Trophoblast cell (in vitro differentiated cells and primary cell): ENCODE measurements at regions not wholly inside any gene's neighbourhood (a gene's known extent, or its start where the extent isn't known, plus 50 kb on each side); places are given as distances from the start of the nearest gene placed in this dataset.

Source experiments
- DNase-seq, 2 donors: peaks; one replicate each; pipeline ENCODE4 v3.0.0-alpha.2; 2016
- H2AFZ ChIP-seq: 2 replicates; pipeline ENCODE4 v1.6.1; 2013; ENCODE audit warnings: low read length, moderate library complexity, mild to moderate bottlenecking; ENCODE audit not compliant: insufficient read depth, poor library complexity
- H2AK5ac ChIP-seq: 2 replicates; pipeline ENCODE4 v1.6.1; 2013; ENCODE audit warnings: mild to moderate bottlenecking, low read length
- H2BK120ac ChIP-seq: 2 replicates; pipeline ENCODE4 v1.6.1; 2013; ENCODE audit warnings: low read length, mild to moderate bottlenecking, moderate library complexity; ENCODE audit not compliant: insufficient read depth, poor library complexity
- H2BK12ac ChIP-seq: 2 replicates; pipeline ENCODE4 v1.6.1; 2013; ENCODE audit warnings: mild to moderate bottlenecking, low read length, moderate library complexity
- H2BK5ac ChIP-seq: 2 replicates; pipeline ENCODE4 v1.6.1; 2013; ENCODE audit warnings: low read length, low read depth, moderate library complexity, mild to moderate bottlenecking; ENCODE audit not compliant: poor library complexity
- H3K14ac ChIP-seq: 2 replicates; pipeline ENCODE4 v1.6.1; 2013; ENCODE audit warnings: mild to moderate bottlenecking, low read length
- H3K18ac ChIP-seq: 2 replicates; pipeline ENCODE4 v1.6.1; 2013; ENCODE audit warnings: mild to moderate bottlenecking, low read length
- H3K23ac ChIP-seq: 2 replicates; pipeline ENCODE4 v1.6.1; 2013; ENCODE audit warnings: low read length
- H3K27ac ChIP-seq: 2 replicates; pipeline ENCODE4 v1.5.1; 2013; ENCODE audit warnings: low read depth, mild to moderate bottlenecking, inconsistent platforms, low read length, moderate library complexity
- H3K27me3 ChIP-seq: 2 replicates; pipeline ENCODE4 v1.6.1; 2013; ENCODE audit warnings: inconsistent platforms, mild to moderate bottlenecking, low read length, moderate library complexity; ENCODE audit not compliant: insufficient read depth
- H3K36me3 ChIP-seq, 2 experiments: 1 replicate in 1 of 2; 2 replicates in 1 of 2; pipeline ENCODE4 v1.6.1; 2013; ENCODE audit warnings: low read length in 2 of 2, mild to moderate bottlenecking in 2 of 2, moderate library complexity in 1 of 2; ENCODE audit not compliant: insufficient read depth in 2 of 2, control insufficient read depth in 1 of 2
- H3K4ac ChIP-seq: 2 replicates; pipeline ENCODE4 v1.6.1; 2013; ENCODE audit warnings: low read depth, mild to moderate bottlenecking, low read length, moderate library complexity
- H3K4me1 ChIP-seq, 2 experiments: 1 replicate in 1 of 2; 2 replicates in 1 of 2; pipeline ENCODE4 v1.6.1; 2013; ENCODE audit warnings: low read length in 2 of 2, mild to moderate bottlenecking in 2 of 2, moderate library complexity in 1 of 2; ENCODE audit not compliant: insufficient read depth in 2 of 2, control insufficient read depth in 1 of 2
- H3K4me2 ChIP-seq: 2 replicates; pipeline ENCODE4 v1.6.1; 2013; ENCODE audit warnings: inconsistent platforms, mild to moderate bottlenecking, low read length, moderate library complexity
- H3K4me3 ChIP-seq: 2 replicates; pipeline ENCODE4 v1.5.1; 2013; ENCODE audit warnings: mild to moderate bottlenecking, low read depth, low read length, inconsistent platforms
- H3K79me1 ChIP-seq: one replicate; pipeline ENCODE4 v1.6.1; 2013; ENCODE audit warnings: low read length
- H3K79me2 ChIP-seq: 2 replicates; pipeline ENCODE4 v1.6.1; 2013; ENCODE audit warnings: low read length, mild to moderate bottlenecking; ENCODE audit not compliant: control insufficient read depth, insufficient read depth, poor library complexity
- H3K9ac ChIP-seq: 2 replicates; pipeline ENCODE4 v1.6.1; 2013; ENCODE audit warnings: mild to moderate bottlenecking, low read length
- H3K9me3 ChIP-seq: 2 replicates; pipeline ENCODE4 v1.6.1; 2013; ENCODE audit warnings: low read depth, mild to moderate bottlenecking, control low read depth, inconsistent platforms, low read length; ENCODE audit not compliant: insufficient read depth
- H4K12ac ChIP-seq: 2 replicates; pipeline ENCODE4 v1.6.1; 2013; ENCODE audit warnings: low read depth, mild to moderate bottlenecking, low read length, moderate library complexity
- H4K8ac ChIP-seq: 2 replicates; pipeline ENCODE4 v1.6.1; 2013; ENCODE audit warnings: low read depth, mild to moderate bottlenecking, low read length, moderate library complexity
- H4K91ac ChIP-seq: one replicate; pipeline ENCODE4 v1.6.1; 2013; ENCODE audit warnings: low read depth, mild to moderate bottlenecking, low read length, moderate library complexity
- WGBS: extraction: QIAGEN DNeasy Blood & Tissue Kit; methylation state at CpG from one replicate; pipeline ENCODE4 v1.1.7; 2013; ENCODE audit warnings: missing lambda C conversion rate; ENCODE audit not compliant: insufficient read length, insufficient coverage; ENCODE audit errors: extremely low coverage; 5-methylcytosine and 5-hydroxymethylcytosine counted together

DNA sequence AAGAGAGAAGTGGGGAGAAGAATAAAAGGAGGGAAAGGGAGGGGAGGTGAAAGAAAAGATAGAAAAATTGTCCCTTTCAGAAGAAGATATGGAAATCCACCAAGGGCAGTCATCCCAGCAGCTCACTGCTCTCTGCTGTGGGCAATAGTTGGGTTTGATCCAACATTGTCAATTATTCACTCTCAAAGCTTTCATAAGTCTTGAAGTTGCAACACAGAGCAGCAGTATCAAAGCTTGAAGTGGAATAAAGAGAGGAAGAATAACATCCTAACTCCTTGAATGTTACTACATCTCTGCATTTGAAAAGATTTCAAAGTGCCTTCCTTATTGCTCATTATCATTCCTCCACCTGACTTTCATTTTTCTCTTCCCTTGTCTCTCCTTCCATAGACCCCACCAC is 62.3 kb upstream of the HHIP start:
- no peaks in the 10 kb centered on the region for H3K79me2 ChIP-seq
- H3K4me1 ChIP-seq, result no peaks in the 10 kb centered on the region
- H2BK12ac ChIP-seq, result no peak overlapping the region
- H3K27ac ChIP-seq, result no peak overlapping the region
- H3K23ac ChIP-seq, result no peak overlapping the region
- no peak overlapping the region for H2AFZ ChIP-seq
- H2AK5ac ChIP-seq, result no peak overlapping the region
- no peak overlapping the region for H3K18ac ChIP-seq
- no peak overlapping the region for H3K4me2 ChIP-seq
- H3K4ac ChIP-seq, result no peak overlapping the region
- no peak overlapping the region for H4K91ac ChIP-seq
- no peak overlapping the region for H2BK120ac ChIP-seq
- H4K8ac ChIP-seq, result no peak overlapping the region
- H3K4me3 ChIP-seq, result no peak overlapping the region
- H3K36me3 ChIP-seq, result no peaks in the 10 kb centered on the region
- H3K9me3 ChIP-seq, result no peaks in the 10 kb centered on the region
- no peaks in the 10 kb centered on the region for H3K27me3 ChIP-seq
- H2BK5ac ChIP-seq, result no peak overlapping the region
- H3K79me1 ChIP-seq, result no peaks in the 10 kb centered on the region
- no peak for DNase-seq
- H3K14ac ChIP-seq, result no peak overlapping the region
- no peak overlapping the region for H4K12ac ChIP-seq
- H3K9ac ChIP-seq, result no peak overlapping the region

DNA sequence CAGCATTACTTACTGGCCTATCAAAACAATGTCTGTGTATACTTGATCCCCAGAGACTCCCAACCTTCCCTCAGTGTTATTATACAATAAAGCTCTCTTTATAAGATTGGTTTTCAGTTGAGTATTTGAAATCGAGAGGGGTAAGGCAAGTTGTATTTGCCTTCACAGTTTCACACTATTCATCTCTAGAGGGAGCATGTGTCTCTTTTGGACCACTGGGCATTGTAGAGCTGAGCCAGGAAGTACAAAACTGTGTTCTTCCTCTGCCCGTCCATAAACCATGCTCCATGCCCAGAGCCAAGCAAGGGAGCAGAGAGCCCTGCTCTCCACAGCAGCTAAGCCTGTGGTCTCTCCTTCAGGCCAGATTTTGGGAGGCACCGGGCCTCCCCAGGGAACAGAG is 61.5 kb upstream of the HHIP start:
- Histone ChIP-seq H3K9ac (no peak overlapping the region), H3K9me3 (no peaks in the 10 kb centered on the region), H3K79me2 (no peaks in the 10 kb centered on the region), H4K12ac (no peak overlapping the region), H2BK120ac (no peak overlapping the region), H2BK12ac (no peak overlapping the region), H3K36me3 (no peaks in the 10 kb centered on the region), H3K18ac (no peak overlapping the region), H2AK5ac (no peak overlapping the region), H3K4me2 (no peak overlapping the region), H3K27me3 (no peaks in the 10 kb centered on the region), H3K79me1 (no peaks in the 10 kb centered on the region), H2AFZ (no peak overlapping the region), H3K4me3 (no peak overlapping the region), H3K27ac (no peak overlapping the region), H3K4me1 (no peaks in the 10 kb centered on the region), H3K23ac (no peak overlapping the region), H4K91ac (no peak overlapping the region), H3K4ac (no peak overlapping the region), H3K14ac (no peak overlapping the region), H2BK5ac (no peak overlapping the region), H4K8ac (no peak overlapping the region)
- WGBS, result no CpG with 5 or more reads among the region's 3 CpGs
- no peak for DNase-seq

DNA sequence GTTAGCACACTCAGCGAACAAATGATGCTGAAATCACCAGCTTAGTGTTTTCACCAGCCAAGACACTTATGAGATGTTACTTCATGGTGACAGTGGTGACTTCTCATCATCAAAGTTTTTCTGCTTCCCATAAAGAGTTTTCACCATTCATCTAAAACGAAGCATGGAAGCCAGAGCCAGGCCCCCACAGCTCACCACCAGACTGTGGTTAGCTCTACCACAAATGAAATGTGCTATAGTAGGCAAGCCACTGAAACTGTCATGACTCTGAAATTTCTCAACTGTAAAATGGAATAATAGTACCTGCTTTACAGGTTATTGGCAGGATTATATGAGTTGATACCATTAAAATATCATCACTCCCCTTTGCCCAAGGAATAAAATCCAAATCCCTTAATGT is 56.4 kb upstream of the HHIP start:
- Histone ChIP-seq H3K9me3 (no peaks in the 10 kb centered on the region), H3K4me2 (no peak overlapping the region), H3K27ac (no peak overlapping the region), H2BK120ac (no peak overlapping the region), H3K4me3 (no peak overlapping the region), H2BK5ac (no peak overlapping the region), H3K18ac (no peak overlapping the region), H2AK5ac (no peak overlapping the region), H3K4me1 (no peaks in the 10 kb centered on the region), H2AFZ (no peak overlapping the region), H3K4ac (no peak overlapping the region), H4K8ac (no peak overlapping the region), H3K14ac (no peak overlapping the region), H3K79me2 (no peaks in the 10 kb centered on the region), H4K12ac (no peak overlapping the region), H3K36me3 (no peaks in the 10 kb centered on the region), H3K9ac (no peak overlapping the region), H3K79me1 (no peaks in the 10 kb centered on the region), H3K27me3 (no peaks in the 10 kb centered on the region), H3K23ac (no peak overlapping the region), H4K91ac (no peak overlapping the region), H2BK12ac (no peak overlapping the region)
- no peak for DNase-seq
- WGBS, result no CpG with 5 or more reads among the region's 2 CpGs

DNA sequence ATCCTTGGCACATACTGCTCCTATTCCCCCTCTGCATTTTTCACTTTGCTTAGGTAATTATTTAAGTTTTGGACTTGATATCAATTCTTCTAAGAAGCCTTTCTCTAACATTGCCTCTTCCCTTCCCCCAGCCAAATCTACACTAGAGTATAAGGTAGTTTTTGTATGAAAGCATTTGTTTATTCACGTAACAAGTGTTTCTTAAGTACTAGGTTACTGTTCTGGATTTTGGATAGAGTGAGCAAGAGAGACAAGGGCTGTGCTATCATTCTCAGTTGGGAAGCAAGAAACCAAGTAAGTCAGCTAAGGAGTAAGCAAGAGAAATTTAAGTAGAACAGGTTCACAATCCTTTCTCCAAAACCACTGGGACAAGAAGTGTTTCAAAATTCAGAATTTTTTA is 55.9 kb upstream of the HHIP start:
- no peaks in the 10 kb centered on the region for H3K79me2 ChIP-seq
- H3K36me3 ChIP-seq, result no peaks in the 10 kb centered on the region
- H2AK5ac ChIP-seq, result no peak overlapping the region

DNA sequence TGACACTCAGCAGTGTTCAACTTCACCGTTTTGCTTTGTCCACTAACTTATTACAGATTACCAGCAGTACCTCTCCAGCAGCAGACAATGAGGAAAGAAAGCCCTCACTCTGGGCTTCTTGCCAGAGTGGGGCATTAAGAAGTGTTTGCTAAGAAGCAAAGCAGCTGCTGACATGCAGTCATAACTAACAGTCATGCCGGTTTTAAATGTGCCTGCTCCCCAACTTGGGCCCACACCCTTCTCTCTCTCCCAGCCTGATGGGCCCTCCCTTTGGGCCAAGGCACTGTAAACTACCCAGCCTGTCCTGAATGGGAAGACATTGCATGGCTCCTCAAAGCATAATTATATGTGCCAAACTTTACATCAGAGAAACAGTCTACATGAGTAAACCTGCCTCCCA is 54.6 kb upstream of the HHIP start:
- Histone ChIP-seq H3K27me3 (no peaks in the 10 kb centered on the region), H3K4me1 (no peaks in the 10 kb centered on the region), H3K4me2 (no peak overlapping the region), H3K9me3 (no peaks in the 10 kb centered on the region), H3K23ac (no peak overlapping the region), H3K14ac (no peak overlapping the region), H2AK5ac (no peak overlapping the region), H4K91ac (no peak overlapping the region), H3K36me3 (no peaks in the 10 kb centered on the region), H4K12ac (no peak overlapping the region), H3K4me3 (no peak overlapping the region), H3K79me1 (no peaks in the 10 kb centered on the region), H3K27ac (no peak overlapping the region), H3K9ac (no peak overlapping the region), H3K79me2 (no peaks in the 10 kb centered on the region), H2BK12ac (no peak overlapping the region), H3K4ac (no peak overlapping the region), H2AFZ (no peak overlapping the region), H2BK5ac (no peak overlapping the region), H3K18ac (no peak overlapping the region), H4K8ac (no peak overlapping the region), H2BK120ac (no peak overlapping the region)
- WGBS, result no CpG with 5 or more reads among the region's 2 CpGs
- DNase-seq, result no peak

More for the DNA sequence above, 55.9 kb upstream of the HHIP start:
- Histone ChIP-seq H2AFZ (no peak overlapping the region), H3K14ac (no peak overlapping the region), H2BK120ac (no peak overlapping the region), H3K79me1 (no peaks in the 10 kb centered on the region), H2BK5ac (no peak overlapping the region), H3K27ac (no peak overlapping the region), H3K27me3 (no peaks in the 10 kb centered on the region), H3K4me1 (no peaks in the 10 kb centered on the region), H3K23ac (no peak overlapping the region), H3K9ac (no peak overlapping the region), H3K4me2 (no peak overlapping the region), H3K18ac (no peak overlapping the region), H4K12ac (no peak overlapping the region), H3K9me3 (no peaks in the 10 kb centered on the region), H3K4ac (no peak overlapping the region), H4K8ac (no peak overlapping the region), H2BK12ac (no peak overlapping the region), H4K91ac (no peak overlapping the region), H3K4me3 (no peak overlapping the region)
- WGBS, result no CpG with 5 or more reads among the region's 1 CpG
- DNase-seq, result no peak
